KMS-11 (cell line): ENCODE measurements at regions not wholly inside any gene's neighbourhood (a gene's known extent, or its start where the extent isn't known, plus 50 kb on each side); places are given as distances from the start of the nearest gene placed in this dataset.

Source experiments
- H2AFZ ChIP-seq: fragments of 200-600 bp; sonication (generic); 2 replicates; pipeline ENCODE4 v1.6.1; 2016; ENCODE audit warnings: antibody characterized with exemption, mixed run types, low read depth
- H3K27ac ChIP-seq: fragments of 200-600 bp; sonication (generic); 2 replicates; pipeline ENCODE4 v1.6.1; 2016; ENCODE audit warnings: mild to moderate bottlenecking, mixed run types
- H3K27me3 ChIP-seq: fragments of 200-600 bp; sonication (generic); 2 replicates; pipeline ENCODE4 v1.6.1; 2017; ENCODE audit warnings: mild to moderate bottlenecking, low read depth, mixed run types, moderate library complexity; ENCODE audit not compliant: insufficient read depth
- H3K36me3 ChIP-seq: fragments of 200-600 bp; sonication (generic); 2 replicates; pipeline ENCODE4 v1.6.1; 2017; ENCODE audit warnings: mild to moderate bottlenecking, mixed run types; ENCODE audit not compliant: insufficient read depth
- H3K4me1 ChIP-seq: fragments of 200-600 bp; sonication (generic); 2 replicates; pipeline ENCODE4 v1.6.1; 2016; ENCODE audit warnings: mild to moderate bottlenecking, low read depth, mixed run types; ENCODE audit not compliant: poor library complexity, severe bottlenecking
- H3K4me2 ChIP-seq: fragments of 200-600 bp; sonication (generic); 2 replicates; pipeline ENCODE4 v1.7.0; 2016; ENCODE audit warnings: mild to moderate bottlenecking, mixed run types
- H3K4me3 ChIP-seq: fragments of 200-600 bp; sonication (generic); IDR thresholded peaks from 2 replicates; pipeline ENCODE4 v1.6.1; 2017; ENCODE audit warnings: low read depth, low read length, mixed read lengths; ENCODE audit not compliant: insufficient read depth
- H3K79me2 ChIP-seq: fragments of 200-600 bp; sonication (generic); 2 replicates; pipeline ENCODE4 v1.6.1; 2016; ENCODE audit warnings: low read depth, mixed run types; ENCODE audit not compliant: insufficient read depth
- H3K9ac ChIP-seq: fragments of 200-600 bp; sonication (generic); 2 replicates; pipeline ENCODE4 v1.6.1; 2016; ENCODE audit warnings: mild to moderate bottlenecking, mixed run types
- H4K20me1 ChIP-seq: fragments of 200-600 bp; sonication (generic); 2 replicates; pipeline ENCODE4 v1.6.1; 2016; ENCODE audit warnings: mild to moderate bottlenecking, mixed run types; ENCODE audit not compliant: insufficient read depth
- TF ChIP-seq, protein P1 (sequence below): fragments of 200-600 bp; sonication (generic); conservative IDR thresholded peaks from 2 replicates; pipeline ENCODE4 v1.6.1; 2017; ENCODE audit warnings: low read depth, mild to moderate bottlenecking, antibody characterized with exemption, low read length, moderate library complexity, mixed read lengths

- no peaks in the 10 kb centered on the region for H4K20me1 ChIP-seq
- H3K79me2 ChIP-seq = no peaks in the 10 kb centered on the region
- no peaks in the 10 kb centered on the region for H3K4me1 ChIP-seq
- H3K27ac ChIP-seq = no peak overlapping the region
- H3K36me3 ChIP-seq = no peaks in the 10 kb centered on the region
- H2AFZ ChIP-seq = no peak overlapping the region
- H3K9ac ChIP-seq = no peak overlapping the region
- TF ChIP-seq, protein P1, sequence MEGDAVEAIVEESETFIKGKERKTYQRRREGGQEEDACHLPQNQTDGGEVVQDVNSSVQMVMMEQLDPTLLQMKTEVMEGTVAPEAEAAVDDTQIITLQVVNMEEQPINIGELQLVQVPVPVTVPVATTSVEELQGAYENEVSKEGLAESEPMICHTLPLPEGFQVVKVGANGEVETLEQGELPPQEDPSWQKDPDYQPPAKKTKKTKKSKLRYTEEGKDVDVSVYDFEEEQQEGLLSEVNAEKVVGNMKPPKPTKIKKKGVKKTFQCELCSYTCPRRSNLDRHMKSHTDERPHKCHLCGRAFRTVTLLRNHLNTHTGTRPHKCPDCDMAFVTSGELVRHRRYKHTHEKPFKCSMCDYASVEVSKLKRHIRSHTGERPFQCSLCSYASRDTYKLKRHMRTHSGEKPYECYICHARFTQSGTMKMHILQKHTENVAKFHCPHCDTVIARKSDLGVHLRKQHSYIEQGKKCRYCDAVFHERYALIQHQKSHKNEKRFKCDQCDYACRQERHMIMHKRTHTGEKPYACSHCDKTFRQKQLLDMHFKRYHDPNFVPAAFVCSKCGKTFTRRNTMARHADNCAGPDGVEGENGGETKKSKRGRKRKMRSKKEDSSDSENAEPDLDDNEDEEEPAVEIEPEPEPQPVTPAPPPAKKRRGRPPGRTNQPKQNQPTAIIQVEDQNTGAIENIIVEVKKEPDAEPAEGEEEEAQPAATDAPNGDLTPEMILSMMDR = no peak
- H3K27me3 ChIP-seq = no peaks in the 10 kb centered on the region
- H3K4me3 ChIP-seq = no peak overlapping the region
- H3K4me2 ChIP-seq = no peak overlapping the region
Measured at GRCh38 chr3:73765878-73766545, 141.3 kb upstream of the PDZRN3 start.

GRCh38 chr3:73762855-73763254 is 138.1 kb upstream of the PDZRN3 start:
- no peaks in the 10 kb centered on the region for H3K4me1 ChIP-seq
- TF ChIP-seq, protein P1 = no peak
- no peaks in the 10 kb centered on the region for H3K27me3 ChIP-seq
- no peak overlapping the region for H3K9ac ChIP-seq
- H2AFZ ChIP-seq = no peak overlapping the region
- H3K4me3 ChIP-seq = no peak overlapping the region
- no peaks in the 10 kb centered on the region for H3K79me2 ChIP-seq
- H3K4me2 ChIP-seq = no peak overlapping the region
- H4K20me1 ChIP-seq = no peaks in the 10 kb centered on the region
- no peaks in the 10 kb centered on the region for H3K36me3 ChIP-seq
- no peak overlapping the region for H3K27ac ChIP-seq

DNA sequence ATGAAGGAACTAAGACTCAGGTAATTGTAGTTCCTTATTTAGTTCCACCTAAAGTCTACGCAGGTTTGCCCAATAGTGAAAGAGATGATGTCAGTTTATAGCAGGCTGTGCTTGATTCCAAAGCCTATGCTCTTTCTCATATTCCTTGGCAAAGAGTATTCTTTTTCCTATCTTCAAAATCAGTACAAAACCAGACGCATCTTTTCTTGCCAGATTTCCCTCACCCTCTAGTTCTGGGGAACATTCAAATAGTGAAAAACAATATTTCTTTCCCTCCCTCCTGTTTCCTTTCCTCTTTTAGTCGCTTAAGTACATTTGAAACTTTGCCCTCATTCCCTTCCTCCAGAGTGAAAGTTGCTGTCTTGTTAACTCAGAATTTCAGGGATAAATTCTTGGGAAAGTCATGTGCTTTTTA is 134.6 kb upstream of the PDZRN3 start:
- no peaks in the 10 kb centered on the region for H3K36me3 ChIP-seq
- H4K20me1 ChIP-seq = no peaks in the 10 kb centered on the region
- H2AFZ ChIP-seq = no peak overlapping the region
- no peaks in the 10 kb centered on the region for H3K27me3 ChIP-seq
- H3K79me2 ChIP-seq = no peaks in the 10 kb centered on the region
- H3K4me1 ChIP-seq = no peaks in the 10 kb centered on the region
- TF ChIP-seq, protein P1 = no peak
- no peak overlapping the region for H3K4me2 ChIP-seq
- no peak overlapping the region for H3K27ac ChIP-seq
- no peak overlapping the region for H3K4me3 ChIP-seq
- no peak overlapping the region for H3K9ac ChIP-seq

DNA sequence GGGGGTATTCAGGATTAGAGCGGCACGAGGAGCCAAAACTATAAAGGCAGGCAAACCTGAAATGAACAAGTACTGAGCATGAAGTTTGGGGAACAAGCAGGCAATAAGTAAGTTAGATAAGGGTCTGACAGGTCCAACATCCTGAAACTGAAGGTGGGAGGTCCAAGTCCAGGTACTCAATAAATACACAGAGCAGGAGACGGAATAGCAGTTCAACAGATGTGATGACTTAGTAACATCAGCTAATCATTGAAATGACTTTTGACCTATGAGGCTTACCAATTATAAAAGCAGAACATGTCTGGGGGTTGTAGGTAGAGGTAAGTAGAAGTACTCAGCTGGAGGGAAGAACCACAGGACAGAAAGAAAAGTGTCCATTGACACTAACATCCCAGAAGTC is 132.8 kb upstream of the PDZRN3 start:
- Histone ChIP-seq H3K4me2 (no peak overlapping the region), H2AFZ (no peak overlapping the region), H3K4me1 (no peaks in the 10 kb centered on the region), H3K36me3 (no peaks in the 10 kb centered on the region), H3K27me3 (no peaks in the 10 kb centered on the region), H3K4me3 (no peak overlapping the region), H3K79me2 (no peaks in the 10 kb centered on the region), H3K27ac (no peak overlapping the region), H3K9ac (no peak overlapping the region), H4K20me1 (no peaks in the 10 kb centered on the region)
- TF ChIP-seq, protein P1 = no peak
